HPDE6-E6E7 (cell line): ENCODE measurements at regions not wholly inside any gene's neighbourhood (a gene's known extent, or its start where the extent isn't known, plus 50 kb on each side); places are given as distances from the start of the nearest gene placed in this dataset.

Experiments
- DNase-seq: peaks from one replicate; pipeline ENCODE4 v3.0.0; 2011; ENCODE audit warnings: missing footprints; ENCODE audit errors: extremely low spot score

GRCh38 chr1:58911841-58912499, 128.1 kb upstream of the JUN start:
- DNase-seq = no peak

- DNase-seq = no peak
These were observed 131.1 kb upstream of the JUN start for GRCh38 chr1:58914925-58915324.

- no peak for DNase-seq
These were observed 133.6 kb upstream of the JUN start for GRCh38 chr1:58917436-58917835.

GRCh38 chr1:58919226-58919958, 135.5 kb upstream of the JUN start:
- DNase-seq = no peak

GRCh38 chr1:58919959-58920321, 136.1 kb upstream of the JUN start:
- no peak for DNase-seq

GRCh38 chr1:58921342-58921741, 137.5 kb upstream of the JUN start:
- DNase-seq = no peak

- no peak for DNase-seq
These were observed 137.9 kb upstream of the JUN start for GRCh38 chr1:58921751-58922150.

- peak; percentile 81 for DNase-seq
These were observed 138.6 kb upstream of the JUN start for GRCh38 chr1:58922302-58923089.

- DNase-seq = no peak
These were observed 139.2 kb upstream of the JUN start for GRCh38 chr1:58923090-58923470.

GRCh38 chr1:58924016-58924565, 140.2 kb upstream of the JUN start:
- no peak for DNase-seq

GRCh38 chr1:58924821-58925220, 141.0 kb upstream of the JUN start:
- no peak for DNase-seq

- no peak for DNase-seq
These were observed 141.4 kb upstream of the JUN start for GRCh38 chr1:58925247-58925646.

- DNase-seq = no peak
These were observed 142.3 kb upstream of the JUN start for GRCh38 chr1:58926152-58926551.

GRCh38 chr1:58927041-58927721, 143.3 kb upstream of the JUN start:
- DNase-seq = no peak

- DNase-seq = no peak
These were observed 143.9 kb upstream of the JUN start for GRCh38 chr1:58927722-58928085.

GRCh38 chr1:58928514-58928913, 144.7 kb upstream of the JUN start:
- DNase-seq = no peak

GRCh38 chr1:58929671-58930325, 146.0 kb upstream of the JUN start:
- DNase-seq = peak; percentile 70

GRCh38 chr1:58931024-58931423, 147.2 kb upstream of the JUN start:
- DNase-seq = no peak

- DNase-seq = no peak
These were observed 147.9 kb upstream of the JUN start for GRCh38 chr1:58931756-58932155.

GRCh38 chr1:58932859-58933598, 149.2 kb upstream of the JUN start:
- DNase-seq = peak; percentile 84

- no peak for DNase-seq
These were observed 149.7 kb upstream of the JUN start for GRCh38 chr1:58933599-58933926.
